ENCODE measurements at regions not wholly inside any gene's neighbourhood (a gene's known extent, or its start where the extent isn't known, plus 50 kb on each side); places are given as distances from the start of the nearest gene placed in this dataset.

DNA sequence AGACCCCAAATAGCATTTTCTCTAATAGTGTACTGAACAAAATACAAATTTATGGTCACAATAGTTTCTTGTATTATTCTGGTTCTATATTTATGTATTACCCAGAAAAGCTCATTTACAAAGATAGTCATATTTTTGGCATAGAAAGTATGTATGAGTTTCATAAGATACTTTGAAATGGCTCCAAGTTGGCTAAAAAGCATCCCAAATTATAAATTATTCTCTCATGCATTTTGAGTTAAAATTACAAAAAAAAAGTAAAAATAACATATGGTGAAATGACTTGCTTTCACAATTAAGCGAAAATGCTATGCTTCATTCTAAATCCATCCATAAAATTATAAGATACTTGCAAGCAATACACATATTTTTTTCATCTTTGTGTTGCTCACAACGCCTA is 530.7 kb downstream of the ZNF804A start (continued):
- TF ChIP-seq, protein P1, sequence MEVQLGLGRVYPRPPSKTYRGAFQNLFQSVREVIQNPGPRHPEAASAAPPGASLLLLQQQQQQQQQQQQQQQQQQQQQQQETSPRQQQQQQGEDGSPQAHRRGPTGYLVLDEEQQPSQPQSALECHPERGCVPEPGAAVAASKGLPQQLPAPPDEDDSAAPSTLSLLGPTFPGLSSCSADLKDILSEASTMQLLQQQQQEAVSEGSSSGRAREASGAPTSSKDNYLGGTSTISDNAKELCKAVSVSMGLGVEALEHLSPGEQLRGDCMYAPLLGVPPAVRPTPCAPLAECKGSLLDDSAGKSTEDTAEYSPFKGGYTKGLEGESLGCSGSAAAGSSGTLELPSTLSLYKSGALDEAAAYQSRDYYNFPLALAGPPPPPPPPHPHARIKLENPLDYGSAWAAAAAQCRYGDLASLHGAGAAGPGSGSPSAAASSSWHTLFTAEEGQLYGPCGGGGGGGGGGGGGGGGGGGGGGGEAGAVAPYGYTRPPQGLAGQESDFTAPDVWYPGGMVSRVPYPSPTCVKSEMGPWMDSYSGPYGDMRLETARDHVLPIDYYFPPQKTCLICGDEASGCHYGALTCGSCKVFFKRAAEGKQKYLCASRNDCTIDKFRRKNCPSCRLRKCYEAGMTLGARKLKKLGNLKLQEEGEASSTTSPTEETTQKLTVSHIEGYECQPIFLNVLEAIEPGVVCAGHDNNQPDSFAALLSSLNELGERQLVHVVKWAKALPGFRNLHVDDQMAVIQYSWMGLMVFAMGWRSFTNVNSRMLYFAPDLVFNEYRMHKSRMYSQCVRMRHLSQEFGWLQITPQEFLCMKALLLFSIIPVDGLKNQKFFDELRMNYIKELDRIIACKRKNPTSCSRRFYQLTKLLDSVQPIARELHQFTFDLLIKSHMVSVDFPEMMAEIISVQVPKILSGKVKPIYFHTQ (CRISPR knock-in tag; IDR thresholded peaks at IDR 0.05) = no peak
- TF ChIP-seq NR2C2 (CRISPR knock-in tag; IDR thresholded peaks at IDR 0.05) = no peak

DNA sequence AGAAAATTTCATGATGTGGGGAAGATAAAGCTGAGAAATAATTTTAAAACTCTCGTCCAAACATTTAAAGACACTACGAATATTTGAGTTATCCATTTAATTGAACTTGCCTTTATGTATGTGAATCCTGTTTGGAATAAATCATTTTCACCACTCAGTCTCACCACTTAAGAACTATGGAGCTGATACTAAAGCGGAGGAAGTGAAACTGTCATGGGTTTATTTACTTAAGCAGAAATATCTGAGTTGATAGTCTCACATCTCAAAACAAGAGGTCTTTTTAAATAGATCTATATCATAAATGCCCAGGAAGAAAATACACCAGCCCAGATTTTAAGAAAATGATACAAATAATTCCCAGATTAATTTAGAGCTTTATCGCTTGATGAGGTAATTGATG is 532.4 kb downstream of the ZNF804A start:
- Mint-ChIP-seq H3K4me1 (peaks cover 6% of the 10 kb centered on the region; the same call in 1 of the 2 replicates), H3K27me3 (ENCODE audit: low read depth) (no peaks in the 10 kb centered on the region), H3K27ac (no peak overlapping the region), H3K36me3 (no peaks in the 10 kb centered on the region), H3K9me3 (peaks cover 7% of the 10 kb centered on the region; the same call in 1 of the 2 replicates), H3K4me3 (no peak overlapping the region)
- DNase-seq (ENCODE audit: low spot score) (no peak), ATAC-seq (no peak)
- TF ChIP-seq, protein P2, sequence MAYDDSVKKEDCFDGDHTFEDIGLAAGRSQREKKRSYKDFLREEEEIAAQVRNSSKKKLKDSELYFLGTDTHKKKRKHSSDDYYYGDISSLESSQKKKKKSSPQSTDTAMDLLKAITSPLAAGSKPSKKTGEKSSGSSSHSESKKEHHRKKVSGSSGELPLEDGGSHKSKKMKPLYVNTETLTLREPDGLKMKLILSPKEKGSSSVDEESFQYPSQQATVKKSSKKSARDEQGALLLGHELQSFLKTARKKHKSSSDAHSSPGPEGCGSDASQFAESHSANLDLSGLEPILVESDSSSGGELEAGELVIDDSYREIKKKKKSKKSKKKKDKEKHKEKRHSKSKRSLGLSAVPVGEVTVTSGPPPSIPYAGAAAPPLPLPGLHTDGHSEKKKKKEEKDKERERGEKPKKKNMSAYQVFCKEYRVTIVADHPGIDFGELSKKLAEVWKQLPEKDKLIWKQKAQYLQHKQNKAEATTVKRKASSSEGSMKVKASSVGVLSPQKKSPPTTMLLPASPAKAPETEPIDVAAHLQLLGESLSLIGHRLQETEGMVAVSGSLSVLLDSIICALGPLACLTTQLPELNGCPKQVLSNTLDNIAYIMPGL (CRISPR knock-in tag; IDR thresholded peaks at IDR 0.05) = no peak
- TF ChIP-seq, protein P3, sequence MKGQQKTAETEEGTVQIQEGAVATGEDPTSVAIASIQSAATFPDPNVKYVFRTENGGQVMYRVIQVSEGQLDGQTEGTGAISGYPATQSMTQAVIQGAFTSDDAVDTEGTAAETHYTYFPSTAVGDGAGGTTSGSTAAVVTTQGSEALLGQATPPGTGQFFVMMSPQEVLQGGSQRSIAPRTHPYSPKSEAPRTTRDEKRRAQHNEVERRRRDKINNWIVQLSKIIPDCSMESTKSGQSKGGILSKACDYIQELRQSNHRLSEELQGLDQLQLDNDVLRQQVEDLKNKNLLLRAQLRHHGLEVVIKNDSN (CRISPR knock-in tag; IDR thresholded peaks at IDR 0.05) = no peak
- TF ChIP-seq IRF2 (CRISPR knock-in tag; IDR thresholded peaks at IDR 0.05; ENCODE audit: borderline replicate concordance, low read depth) (no peak), RORB (CRISPR knock-in tag; IDR thresholded peaks at IDR 0.05) (no peak), CREM (CRISPR knock-in tag; IDR thresholded peaks at IDR 0.05) (no peak), ETV6 (CRISPR knock-in tag; IDR thresholded peaks at IDR 0.05) (no peak)
- TF ChIP-seq, protein P4, sequence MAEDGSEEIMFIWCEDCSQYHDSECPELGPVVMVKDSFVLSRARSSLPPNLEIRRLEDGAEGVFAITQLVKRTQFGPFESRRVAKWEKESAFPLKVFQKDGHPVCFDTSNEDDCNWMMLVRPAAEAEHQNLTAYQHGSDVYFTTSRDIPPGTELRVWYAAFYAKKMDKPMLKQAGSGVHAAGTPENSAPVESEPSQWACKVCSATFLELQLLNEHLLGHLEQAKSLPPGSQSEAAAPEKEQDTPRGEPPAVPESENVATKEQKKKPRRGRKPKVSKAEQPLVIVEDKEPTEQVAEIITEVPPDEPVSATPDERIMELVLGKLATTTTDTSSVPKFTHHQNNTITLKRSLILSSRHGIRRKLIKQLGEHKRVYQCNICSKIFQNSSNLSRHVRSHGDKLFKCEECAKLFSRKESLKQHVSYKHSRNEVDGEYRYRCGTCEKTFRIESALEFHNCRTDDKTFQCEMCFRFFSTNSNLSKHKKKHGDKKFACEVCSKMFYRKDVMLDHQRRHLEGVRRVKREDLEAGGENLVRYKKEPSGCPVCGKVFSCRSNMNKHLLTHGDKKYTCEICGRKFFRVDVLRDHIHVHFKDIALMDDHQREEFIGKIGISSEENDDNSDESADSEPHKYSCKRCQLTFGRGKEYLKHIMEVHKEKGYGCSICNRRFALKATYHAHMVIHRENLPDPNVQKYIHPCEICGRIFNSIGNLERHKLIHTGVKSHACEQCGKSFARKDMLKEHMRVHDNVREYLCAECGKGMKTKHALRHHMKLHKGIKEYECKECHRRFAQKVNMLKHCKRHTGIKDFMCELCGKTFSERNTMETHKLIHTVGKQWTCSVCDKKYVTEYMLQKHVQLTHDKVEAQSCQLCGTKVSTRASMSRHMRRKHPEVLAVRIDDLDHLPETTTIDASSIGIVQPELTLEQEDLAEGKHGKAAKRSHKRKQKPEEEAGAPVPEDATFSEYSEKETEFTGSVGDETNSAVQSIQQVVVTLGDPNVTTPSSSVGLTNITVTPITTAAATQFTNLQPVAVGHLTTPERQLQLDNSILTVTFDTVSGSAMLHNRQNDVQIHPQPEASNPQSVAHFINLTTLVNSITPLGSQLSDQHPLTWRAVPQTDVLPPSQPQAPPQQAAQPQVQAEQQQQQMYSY (CRISPR knock-in tag; IDR thresholded peaks at IDR 0.05) = no peak
- TF ChIP-seq, protein P5, sequence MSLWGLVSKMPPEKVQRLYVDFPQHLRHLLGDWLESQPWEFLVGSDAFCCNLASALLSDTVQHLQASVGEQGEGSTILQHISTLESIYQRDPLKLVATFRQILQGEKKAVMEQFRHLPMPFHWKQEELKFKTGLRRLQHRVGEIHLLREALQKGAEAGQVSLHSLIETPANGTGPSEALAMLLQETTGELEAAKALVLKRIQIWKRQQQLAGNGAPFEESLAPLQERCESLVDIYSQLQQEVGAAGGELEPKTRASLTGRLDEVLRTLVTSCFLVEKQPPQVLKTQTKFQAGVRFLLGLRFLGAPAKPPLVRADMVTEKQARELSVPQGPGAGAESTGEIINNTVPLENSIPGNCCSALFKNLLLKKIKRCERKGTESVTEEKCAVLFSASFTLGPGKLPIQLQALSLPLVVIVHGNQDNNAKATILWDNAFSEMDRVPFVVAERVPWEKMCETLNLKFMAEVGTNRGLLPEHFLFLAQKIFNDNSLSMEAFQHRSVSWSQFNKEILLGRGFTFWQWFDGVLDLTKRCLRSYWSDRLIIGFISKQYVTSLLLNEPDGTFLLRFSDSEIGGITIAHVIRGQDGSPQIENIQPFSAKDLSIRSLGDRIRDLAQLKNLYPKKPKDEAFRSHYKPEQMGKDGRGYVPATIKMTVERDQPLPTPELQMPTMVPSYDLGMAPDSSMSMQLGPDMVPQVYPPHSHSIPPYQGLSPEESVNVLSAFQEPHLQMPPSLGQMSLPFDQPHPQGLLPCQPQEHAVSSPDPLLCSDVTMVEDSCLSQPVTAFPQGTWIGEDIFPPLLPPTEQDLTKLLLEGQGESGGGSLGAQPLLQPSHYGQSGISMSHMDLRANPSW (CRISPR knock-in tag; conservative IDR thresholded peaks at IDR 0.05; ENCODE audit: low read depth) = no peak
- ChIA-PET CTCF (no interaction called here), POLR2A (no interaction called here)

DNA sequence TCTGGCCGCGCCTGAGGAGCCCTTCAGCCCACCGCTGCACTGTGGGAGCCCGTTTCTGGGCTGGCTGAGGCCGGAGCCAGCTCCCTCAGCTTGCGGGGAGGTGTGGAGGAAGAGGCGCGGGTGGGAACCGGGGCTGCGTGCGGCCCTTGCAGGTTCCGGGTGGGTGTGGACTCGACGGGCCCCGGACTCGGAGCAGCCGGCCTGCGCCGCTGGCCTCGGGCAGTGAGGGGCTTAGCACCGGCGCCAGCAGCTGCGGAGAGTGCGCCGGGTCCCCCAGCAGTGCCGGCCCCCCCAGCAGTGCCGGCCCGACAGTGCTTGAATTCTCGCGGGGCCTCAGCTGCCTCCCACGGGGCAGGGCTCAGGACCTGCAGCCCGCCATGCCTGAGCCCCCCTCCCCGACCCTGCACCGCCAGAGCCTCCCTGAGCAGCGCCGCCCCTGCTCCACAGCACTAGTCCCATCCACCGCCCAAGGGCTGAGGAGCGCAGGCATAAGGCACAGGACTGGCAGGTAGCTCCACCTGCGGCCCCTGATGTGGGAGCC is 534.2 kb downstream of the ZNF804A start:
- peaks cover 3% of the 10 kb centered on the region; the same call in 1 of the 2 replicates for H3K4me1 Mint-ChIP-seq
- H3K36me3 Mint-ChIP-seq = no peaks in the 10 kb centered on the region
- CTCF ChIA-PET = no interaction called here
- DNase-seq (ENCODE audit: low spot score) (no peak), ATAC-seq (no peak)
- no peak overlapping the region for H3K27ac Mint-ChIP-seq
- H3K27me3 Mint-ChIP-seq (ENCODE audit: low read depth) = no peaks in the 10 kb centered on the region
- H3K9me3 Mint-ChIP-seq = peaks cover 7% of the 10 kb centered on the region; the same call in 1 of the 2 replicates
- H3K4me3 Mint-ChIP-seq = no peak overlapping the region
- POLR2A ChIA-PET = no interaction called here
- TF ChIP-seq, protein P6, sequence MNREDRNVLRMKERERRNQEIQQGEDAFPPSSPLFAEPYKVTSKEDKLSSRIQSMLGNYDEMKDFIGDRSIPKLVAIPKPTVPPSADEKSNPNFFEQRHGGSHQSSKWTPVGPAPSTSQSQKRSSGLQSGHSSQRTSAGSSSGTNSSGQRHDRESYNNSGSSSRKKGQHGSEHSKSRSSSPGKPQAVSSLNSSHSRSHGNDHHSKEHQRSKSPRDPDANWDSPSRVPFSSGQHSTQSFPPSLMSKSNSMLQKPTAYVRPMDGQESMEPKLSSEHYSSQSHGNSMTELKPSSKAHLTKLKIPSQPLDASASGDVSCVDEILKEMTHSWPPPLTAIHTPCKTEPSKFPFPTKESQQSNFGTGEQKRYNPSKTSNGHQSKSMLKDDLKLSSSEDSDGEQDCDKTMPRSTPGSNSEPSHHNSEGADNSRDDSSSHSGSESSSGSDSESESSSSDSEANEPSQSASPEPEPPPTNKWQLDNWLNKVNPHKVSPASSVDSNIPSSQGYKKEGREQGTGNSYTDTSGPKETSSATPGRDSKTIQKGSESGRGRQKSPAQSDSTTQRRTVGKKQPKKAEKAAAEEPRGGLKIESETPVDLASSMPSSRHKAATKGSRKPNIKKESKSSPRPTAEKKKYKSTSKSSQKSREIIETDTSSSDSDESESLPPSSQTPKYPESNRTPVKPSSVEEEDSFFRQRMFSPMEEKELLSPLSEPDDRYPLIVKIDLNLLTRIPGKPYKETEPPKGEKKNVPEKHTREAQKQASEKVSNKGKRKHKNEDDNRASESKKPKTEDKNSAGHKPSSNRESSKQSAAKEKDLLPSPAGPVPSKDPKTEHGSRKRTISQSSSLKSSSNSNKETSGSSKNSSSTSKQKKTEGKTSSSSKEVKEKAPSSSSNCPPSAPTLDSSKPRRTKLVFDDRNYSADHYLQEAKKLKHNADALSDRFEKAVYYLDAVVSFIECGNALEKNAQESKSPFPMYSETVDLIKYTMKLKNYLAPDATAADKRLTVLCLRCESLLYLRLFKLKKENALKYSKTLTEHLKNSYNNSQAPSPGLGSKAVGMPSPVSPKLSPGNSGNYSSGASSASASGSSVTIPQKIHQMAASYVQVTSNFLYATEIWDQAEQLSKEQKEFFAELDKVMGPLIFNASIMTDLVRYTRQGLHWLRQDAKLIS (CRISPR knock-in tag; IDR thresholded peaks at IDR 0.05; ENCODE audit: borderline replicate concordance) = no peak
- TF ChIP-seq, protein P7, sequence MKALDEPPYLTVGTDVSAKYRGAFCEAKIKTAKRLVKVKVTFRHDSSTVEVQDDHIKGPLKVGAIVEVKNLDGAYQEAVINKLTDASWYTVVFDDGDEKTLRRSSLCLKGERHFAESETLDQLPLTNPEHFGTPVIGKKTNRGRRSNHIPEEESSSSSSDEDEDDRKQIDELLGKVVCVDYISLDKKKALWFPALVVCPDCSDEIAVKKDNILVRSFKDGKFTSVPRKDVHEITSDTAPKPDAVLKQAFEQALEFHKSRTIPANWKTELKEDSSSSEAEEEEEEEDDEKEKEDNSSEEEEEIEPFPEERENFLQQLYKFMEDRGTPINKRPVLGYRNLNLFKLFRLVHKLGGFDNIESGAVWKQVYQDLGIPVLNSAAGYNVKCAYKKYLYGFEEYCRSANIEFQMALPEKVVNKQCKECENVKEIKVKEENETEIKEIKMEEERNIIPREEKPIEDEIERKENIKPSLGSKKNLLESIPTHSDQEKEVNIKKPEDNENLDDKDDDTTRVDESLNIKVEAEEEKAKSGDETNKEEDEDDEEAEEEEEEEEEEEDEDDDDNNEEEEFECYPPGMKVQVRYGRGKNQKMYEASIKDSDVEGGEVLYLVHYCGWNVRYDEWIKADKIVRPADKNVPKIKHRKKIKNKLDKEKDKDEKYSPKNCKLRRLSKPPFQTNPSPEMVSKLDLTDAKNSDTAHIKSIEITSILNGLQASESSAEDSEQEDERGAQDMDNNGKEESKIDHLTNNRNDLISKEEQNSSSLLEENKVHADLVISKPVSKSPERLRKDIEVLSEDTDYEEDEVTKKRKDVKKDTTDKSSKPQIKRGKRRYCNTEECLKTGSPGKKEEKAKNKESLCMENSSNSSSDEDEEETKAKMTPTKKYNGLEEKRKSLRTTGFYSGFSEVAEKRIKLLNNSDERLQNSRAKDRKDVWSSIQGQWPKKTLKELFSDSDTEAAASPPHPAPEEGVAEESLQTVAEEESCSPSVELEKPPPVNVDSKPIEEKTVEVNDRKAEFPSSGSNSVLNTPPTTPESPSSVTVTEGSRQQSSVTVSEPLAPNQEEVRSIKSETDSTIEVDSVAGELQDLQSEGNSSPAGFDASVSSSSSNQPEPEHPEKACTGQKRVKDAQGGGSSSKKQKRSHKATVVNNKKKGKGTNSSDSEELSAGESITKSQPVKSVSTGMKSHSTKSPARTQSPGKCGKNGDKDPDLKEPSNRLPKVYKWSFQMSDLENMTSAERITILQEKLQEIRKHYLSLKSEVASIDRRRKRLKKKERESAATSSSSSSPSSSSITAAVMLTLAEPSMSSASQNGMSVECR (CRISPR knock-in tag; IDR thresholded peaks at IDR 0.05; ENCODE audit: borderline replicate concordance) = no peak
